Body of pancreas (tissue), 4 donors: ENCODE measurements at regions not wholly inside any gene's neighbourhood (a gene's known extent, or its start where the extent isn't known, plus 50 kb on each side); places are given as distances from the start of the nearest gene placed in this dataset.

Experiments
- CTCF ChIP-seq, 7 experiments: fragments of 450-650 bp in 4 of 7; fragments of 200-600 bp in 3 of 7; sonication (generic) in 3 of 7; IDR thresholded peaks; one replicate each; pipeline ENCODE4 v1.5.1; 2016 to 2019; ENCODE audit warnings: antibody characterized with exemption in 7 of 7
- POLR2A ChIP-seq, 3 donors: fragments of 450-650 bp; IDR thresholded peaks; one replicate each; pipeline ENCODE4 v1.6.1; 2016; ENCODE audit warnings: antibody characterized with exemption in 3 of 3, mild to moderate bottlenecking in 2 of 3

- no peak for TF ChIP-seq CTCF (IDR thresholded peaks at IDR 0.05)
- no peak for TF ChIP-seq POLR2A (IDR thresholded peaks at IDR 0.05)
Measured at GRCh38 chr1:29593601-29594382, 357.5 kb downstream of the PTPRU start.
